Head of caudate nucleus (tissue), 42 donors: ENCODE measurements at regions not wholly inside any gene's neighbourhood (a gene's known extent, or its start where the extent isn't known, plus 50 kb on each side); places are given as distances from the start of the nearest gene placed in this dataset.
"Not testable (repeated sequence)": the region's sequence is repeated elsewhere in the genome, so short reads cannot be mapped to it uniquely, and the experiment has no call there.

ENCODE experiments used
- DNase-seq, 42 donors: peaks; one replicate each; pipeline versions ENCODE4 v3.0.0 to v3.0.0-alpha.2; 2020 to 2021; ENCODE audit warnings: mixed read lengths in 7 of 42
- intact Hi-C: fragments of 100-400 bp; cut with DNase I; formaldehyde crosslinking; loops from one replicate; pipeline ENCODE4 v1.15.0; 2022

DNA sequence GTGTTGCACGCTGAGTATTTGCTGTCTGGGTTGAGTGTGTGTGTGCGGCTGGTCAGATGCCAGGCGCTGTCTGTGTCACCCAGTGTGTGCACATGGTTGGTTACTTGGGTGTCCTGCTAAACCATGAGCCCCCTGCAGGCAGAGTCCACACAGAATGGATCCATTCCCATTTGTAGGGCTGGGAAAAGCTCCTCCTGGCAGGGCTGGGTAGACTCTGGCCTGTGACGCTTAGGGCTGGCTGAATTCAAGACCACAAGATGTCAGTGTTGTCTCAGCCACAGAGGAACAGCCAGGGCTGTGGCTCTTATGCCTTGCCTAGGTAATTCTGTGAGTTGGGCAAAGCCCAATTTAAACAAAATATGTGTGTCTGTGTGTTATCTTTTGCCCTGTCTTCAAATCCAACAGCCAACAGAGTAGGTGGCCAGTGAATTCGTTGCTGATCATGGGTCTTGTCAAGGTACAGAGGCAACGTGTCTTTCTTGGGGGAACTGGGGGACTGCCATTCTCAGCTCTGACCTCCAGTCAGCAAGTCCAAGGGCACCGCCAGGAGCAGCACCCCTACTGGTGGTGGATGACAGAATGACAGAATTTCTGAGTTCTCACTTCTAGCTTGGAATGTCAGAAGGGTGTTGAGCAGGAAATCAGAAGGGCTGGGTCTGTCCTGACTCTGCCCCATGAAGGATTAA lies 285.1 kb downstream of the CCSER2 start:
- intact Hi-C loops, result no loop called here
- DNase-seq, result peak in 29 of 42 donors; percentile 5 to 70 (median 39)

DNA sequence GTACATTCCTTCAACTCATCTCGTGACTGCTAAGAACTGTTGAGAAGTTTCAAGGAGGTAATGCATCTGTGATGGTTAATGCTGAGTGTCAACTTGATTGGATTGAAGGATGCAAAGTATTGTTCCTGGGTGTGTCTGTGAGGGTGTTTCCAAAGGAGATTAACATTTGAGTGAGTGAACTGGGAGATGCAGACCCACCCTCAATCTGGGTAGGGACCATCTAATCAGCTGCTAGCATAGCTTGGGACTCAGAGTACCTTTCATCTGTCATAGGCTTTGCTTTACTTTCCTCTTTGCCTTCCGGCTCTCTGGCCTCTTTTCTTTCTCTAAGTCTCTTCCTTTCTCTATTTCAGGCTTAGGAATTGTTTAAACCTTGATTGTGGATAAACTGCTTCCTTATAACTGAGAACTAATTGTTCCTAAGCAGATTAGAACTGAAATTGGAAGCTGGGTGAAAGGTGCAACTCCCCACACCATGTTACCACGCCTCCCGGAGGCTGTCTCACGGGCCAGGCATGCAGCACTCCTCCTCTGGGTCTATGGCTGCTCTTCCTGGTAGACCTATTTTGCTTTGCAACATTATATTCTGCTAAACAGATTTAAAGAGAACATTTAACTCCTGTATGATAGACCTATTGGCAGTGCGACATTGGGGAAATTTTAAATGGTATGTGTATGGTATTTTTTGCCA lies 298.2 kb downstream of the CCSER2 start:
- intact Hi-C loops, result no loop called here
- DNase-seq, result no peak

DNA sequence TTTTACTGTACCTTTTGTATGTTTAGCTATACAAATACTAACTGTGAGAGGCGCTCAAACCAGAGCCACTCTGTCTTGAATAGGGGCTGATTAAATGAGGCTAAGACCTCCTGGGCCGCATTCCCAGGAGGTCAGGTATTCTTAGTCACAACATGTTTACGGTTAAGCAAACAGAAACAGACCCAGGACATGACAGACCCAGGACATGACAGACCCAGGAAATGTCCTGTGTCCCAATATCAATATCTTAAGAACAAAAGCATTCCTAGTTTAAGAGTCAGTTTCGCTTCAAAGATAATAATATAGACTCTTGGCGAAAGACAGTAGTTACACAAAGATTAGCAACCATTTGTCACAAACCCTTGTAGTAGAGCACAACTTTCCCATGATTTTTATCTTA lies 304.5 kb downstream of the CCSER2 start:
- intact Hi-C loops, result no loop called here
- DNase-seq, result no peak

DNA sequence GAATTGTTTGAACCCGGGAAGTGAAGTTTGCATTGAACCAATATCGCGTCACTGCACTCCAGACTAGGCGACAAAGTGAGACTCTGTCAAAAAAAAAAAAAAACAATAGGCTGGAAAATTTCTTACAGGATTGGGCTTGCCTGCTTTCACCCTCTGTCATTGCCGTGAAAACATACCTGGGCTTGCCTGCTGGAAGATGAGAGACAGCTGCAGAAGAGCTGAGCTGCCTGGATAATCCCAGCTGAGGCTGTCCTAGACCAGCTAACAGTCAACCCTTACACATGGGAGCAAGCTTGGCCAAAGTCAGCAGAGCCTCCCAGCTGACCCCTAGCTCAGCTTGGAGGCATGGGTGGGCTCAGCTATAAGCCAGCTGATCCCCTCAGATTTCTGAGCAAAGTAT lies 306.2 kb downstream of the CCSER2 start:
- intact Hi-C loops, result no loop called here
- DNase-seq, result no peak

DNA sequence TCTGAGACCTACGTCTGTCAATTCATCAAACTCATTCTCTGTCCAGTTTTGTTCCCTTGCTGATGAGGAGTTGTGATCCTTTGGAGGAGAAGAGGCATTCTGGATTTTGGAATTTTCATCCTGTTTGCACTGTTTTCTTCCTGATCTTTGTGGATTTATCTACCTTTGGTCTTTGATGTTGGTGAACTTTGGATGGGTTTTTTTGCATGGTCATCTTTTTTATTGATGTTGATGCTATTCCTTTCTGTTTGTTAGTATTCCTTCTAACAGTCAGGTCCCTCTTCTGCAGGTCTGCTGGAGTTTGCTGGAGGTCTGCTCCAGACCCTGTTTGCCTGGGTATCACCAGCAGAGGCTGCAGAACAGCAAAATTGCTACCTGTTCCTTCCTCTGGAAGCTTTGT lies 322.2 kb downstream of the CCSER2 start:
- DNase-seq, intact Hi-C loops: not testable (repeated sequence)

DNA sequence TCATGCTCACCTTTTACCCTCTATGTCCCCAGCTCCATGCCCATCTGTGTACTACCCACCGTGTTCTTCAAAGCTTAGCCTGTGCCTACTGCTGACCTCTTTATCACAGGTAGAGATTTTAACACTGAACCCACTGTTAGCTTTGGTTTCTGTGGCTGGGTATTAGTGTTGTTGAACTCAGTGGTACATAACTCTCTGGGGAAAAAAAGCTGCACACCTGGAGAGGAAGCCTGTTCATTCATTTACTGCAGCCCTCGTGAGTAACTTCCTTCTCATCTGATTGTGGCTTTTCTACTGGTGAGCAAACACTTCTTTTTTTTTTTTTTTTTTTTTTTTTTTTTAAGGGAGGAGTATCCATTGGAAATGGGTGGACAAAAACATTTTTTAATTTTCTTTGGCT lies 326.3 kb downstream of the CCSER2 start:
- intact Hi-C loops, result no loop called here
- DNase-seq, result no peak

DNA sequence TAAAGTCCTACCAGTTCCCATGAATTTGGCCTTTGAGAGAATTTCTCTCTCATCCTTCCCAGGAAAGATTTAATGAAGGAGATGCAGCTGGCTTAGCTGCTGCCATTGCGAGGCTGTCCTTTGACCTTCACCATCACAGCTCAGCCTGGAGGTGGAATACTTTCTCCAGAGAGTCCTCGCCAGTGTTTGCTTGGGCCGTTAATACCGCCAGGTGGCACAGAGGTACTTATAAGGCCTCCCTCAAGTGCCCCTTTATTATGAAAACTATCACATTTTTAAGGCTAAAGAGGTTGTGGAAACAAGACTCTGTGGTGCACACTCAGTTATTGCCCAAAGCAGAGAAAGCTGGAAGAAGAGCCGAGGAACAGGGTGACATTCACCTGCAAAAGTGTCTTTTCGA lies 330.6 kb downstream of the CCSER2 start:
- intact Hi-C loops, result no loop called here
- DNase-seq, result no peak

DNA sequence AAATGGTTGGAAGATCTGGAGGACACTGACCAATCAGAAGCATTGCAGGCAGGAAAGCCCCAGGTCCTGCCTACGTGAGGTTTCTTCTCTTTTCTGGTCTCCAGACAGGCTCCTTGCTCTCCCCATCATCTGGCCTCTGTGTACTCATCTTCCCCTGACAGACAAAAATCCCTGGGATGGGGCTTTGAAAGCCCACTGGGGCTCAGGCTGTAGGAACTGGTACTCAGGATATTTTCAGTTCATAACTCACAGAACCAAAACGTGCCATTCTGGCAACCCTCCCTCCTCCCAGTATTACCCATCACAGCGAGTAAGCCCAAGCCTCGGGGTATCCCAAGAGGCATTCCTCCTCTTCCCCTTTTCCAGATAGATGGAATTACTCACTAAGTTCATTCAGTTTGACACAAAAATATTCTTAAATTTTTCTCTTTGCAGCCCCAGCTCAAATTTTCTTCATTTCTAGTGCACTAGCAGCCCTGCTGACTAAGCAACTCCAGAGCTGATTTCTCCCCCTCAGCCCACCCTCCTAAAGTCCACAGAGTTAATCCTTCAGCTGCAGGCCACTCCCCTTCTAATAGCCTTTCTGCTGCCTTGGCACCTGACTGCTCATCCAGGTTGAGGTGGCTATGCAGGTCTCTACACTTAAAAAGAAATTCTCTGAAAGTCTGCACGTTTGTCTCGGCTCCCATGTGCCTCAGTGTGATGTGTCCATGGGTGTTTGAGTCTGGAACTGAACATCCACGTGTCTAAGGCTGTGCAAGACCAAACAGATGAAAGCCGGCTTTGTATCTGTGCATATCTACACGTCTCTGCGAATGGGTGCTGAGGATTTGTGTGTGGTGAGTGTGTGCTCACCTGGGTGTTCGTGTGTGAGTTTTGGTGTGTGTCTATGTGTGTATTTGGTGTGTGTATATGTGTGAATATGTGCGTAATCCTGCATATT lies 331.4 kb downstream of the CCSER2 start:
- no peak for DNase-seq
- intact Hi-C loops, result no loop called here

DNA sequence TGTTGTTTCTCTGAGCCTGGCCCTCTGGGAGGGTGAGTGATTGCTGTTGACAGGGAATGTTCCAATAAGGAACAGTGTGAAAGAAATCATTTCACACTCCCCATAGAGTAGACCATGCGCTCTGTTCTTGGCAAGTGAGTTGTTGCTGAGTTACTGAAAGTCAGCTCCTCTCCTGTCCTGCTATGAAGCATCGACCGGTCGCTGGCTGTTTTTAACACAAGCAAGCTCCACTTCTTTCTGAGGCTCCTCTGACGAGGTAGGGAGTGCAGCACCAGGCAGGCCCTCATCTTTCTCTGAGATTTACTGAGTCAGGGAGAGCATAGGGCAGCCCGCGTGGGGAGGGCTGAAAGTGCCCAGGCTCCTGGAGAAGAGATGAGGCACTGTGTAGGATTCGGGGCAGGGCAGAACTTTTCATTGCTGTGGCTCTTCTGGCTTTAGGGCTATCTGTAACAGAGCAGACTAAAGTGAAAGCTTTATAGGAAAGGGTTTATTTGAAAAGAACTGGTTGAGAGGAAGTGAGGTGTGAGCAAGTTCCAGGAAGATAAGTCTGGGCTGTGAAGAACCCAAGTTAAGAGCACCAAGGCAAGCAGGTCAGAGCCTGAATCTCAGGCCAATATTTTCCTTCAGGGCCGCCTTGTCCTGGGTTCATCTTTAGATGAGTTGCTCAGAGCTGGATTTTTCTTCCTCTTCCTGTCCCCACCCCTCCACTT lies 332.2 kb downstream of the CCSER2 start:
- intact Hi-C loops, result no loop called here
- DNase-seq, result no peak

DNA sequence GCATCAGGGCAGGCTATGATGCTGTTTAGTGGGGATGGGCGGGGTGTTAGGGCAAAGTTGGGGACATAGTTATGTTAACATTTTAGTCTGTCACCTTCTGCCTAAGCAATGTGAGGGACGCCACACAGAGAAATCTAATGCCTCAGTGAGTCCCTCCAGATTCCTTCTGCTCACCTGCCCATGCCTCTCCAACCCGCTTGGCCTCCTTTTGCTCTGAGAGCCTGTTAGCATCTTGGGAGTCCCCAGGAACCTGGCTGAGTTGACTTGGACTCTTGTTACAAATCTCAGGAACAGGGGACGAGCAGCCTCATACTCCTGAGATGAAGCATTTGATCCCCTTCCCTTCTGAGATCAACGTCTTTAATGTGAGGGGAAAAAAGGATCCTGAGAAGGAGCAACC lies 336.8 kb downstream of the CCSER2 start:
- DNase-seq, result no peak
- intact Hi-C loops, result no loop called here

DNA sequence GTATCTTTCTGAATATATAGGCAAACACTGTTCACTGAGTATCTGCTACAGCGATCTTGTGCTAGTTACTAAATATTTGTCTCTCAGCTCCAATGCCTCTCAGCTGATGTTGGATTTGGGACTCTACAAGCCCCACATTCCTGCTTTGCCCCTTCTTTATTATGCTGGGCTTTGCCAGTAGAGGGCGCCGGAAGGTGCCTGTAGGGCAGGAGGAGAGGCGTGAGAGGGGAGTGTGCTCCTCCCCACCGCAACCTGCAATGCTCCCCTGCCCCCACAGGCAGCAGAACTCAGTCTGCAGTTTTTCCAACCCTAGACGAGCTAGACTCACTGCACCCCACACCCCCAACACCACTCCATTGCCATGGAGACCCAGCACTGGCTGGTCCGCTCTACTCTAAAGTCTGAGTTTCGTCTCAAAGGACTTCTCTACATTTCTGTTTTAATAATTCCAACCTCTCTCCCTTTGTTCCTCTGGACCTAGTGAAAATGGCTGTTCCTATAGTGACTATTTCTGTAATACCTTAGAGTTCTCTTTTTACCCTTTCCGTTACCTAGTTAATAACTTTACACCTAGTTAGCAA lies 337.6 kb downstream of the CCSER2 start:
- intact Hi-C loops, result no loop called here
- peak in 1 of 42 donors; percentile 2 for DNase-seq

DNA sequence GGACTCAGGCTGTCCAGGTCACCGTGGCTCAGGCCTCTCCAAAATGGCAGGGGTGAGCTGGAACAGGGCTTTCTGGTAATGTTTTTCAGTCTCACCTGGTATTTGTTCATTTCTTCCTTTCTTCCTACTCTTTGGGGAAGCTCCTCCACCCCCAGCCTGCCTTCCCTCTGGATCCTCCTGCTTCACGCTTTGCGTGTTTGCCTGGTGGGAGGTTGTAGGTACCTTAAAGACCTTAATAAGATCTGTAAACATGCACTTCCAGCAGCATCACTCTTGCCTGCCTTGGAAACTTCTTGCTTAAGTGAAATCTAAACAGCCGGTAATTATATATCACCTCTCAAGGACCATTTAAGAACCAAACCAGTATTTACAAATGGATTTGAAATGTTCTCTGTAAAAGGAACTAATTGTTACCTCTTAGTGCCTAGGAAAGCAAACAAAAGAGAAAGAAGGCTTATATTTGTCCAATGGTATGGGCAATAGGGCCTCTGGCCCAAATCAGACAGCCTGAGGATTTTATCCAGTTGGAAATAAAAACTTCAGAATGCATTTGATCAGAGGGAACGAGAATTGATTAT lies 339.9 kb downstream of the CCSER2 start:
- no peak for DNase-seq
- intact Hi-C loops, result no loop called here

DNA sequence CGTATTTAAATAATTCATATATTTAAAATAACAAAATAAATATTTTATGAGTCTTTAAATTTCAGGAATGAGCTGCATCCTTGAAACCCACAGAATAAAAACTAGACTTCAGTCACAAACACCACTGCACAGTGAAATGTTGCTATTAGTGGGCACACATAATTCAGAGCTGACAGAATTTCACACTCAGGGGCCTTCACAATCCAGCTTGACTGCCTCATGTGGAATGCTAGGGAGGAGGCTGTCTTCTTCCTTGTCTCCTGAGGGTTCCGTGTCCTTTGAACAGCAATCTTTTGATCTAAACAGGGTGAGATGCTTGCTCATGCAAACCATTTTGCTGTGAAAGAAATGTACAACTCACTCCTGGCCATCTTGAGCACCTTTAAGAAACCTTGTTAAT lies 346.7 kb downstream of the CCSER2 start:
- intact Hi-C loops, result no loop called here
- DNase-seq, result no peak

DNA sequence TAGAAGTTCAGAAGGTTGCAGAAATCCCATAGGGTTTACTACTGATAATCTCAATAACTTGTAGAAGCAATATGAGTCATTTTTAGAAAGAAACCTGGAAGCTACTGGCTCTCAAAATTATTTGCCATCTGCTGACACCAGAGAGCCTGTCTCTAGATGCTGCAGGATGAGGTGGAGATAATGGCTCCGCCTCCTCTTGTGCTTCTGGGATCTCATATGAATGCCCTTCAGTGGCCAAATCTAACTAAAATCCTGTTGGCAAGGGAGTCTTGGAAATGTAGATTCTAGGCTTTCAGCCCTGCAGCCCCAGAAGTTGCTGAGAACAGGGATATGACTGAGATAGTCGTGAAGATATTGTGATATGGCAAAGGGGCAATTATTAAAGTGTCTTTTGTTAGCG lies 348.1 kb downstream of the CCSER2 start:
- DNase-seq, result no peak
- intact Hi-C loops, result no loop called here

DNA sequence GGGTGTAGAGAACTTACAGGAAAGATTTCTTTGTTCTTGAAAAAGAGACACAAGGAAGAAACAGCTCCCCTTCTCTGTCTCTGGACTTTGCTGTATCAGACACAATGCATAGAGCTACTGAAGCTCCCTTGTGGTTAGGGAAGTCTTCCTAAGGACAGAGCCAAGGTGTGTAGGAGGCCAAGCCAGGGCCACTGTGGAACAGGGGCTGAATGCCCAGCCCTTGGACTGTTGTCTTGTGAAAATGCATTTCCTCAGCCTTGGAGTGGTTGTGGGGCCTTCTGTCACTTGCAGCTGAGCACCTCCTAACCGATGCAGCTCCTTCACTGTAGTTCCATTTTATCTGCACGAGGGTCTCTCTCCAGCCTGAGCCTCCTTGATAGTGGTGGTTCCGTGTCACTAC lies 353.4 kb downstream of the CCSER2 start:
- intact Hi-C loops, result no loop called here

DNA sequence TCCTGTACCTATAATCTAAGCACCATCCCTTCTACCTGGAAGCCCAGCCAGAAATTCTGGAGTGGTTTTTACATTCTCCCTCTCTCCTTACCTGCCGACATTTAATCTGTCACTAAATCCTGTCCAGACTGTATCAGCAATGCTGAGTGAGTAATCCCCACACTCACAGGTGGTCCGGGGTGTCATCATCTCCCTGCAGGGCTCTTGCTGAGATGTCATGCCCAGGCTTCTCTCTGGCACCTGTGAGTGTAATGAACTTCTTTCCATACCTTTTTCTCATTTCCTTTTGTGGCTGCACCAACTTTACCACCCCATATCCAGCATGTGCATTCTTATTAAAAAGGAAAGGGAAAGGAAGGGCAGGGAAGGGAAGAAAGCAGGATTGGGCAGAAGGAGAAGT lies 355.2 kb downstream of the CCSER2 start:
- no peak for DNase-seq
- intact Hi-C loops, result no loop called here

More for the DNA sequence above, 353.4 kb downstream of the CCSER2 start:
- no peak for DNase-seq

DNA sequence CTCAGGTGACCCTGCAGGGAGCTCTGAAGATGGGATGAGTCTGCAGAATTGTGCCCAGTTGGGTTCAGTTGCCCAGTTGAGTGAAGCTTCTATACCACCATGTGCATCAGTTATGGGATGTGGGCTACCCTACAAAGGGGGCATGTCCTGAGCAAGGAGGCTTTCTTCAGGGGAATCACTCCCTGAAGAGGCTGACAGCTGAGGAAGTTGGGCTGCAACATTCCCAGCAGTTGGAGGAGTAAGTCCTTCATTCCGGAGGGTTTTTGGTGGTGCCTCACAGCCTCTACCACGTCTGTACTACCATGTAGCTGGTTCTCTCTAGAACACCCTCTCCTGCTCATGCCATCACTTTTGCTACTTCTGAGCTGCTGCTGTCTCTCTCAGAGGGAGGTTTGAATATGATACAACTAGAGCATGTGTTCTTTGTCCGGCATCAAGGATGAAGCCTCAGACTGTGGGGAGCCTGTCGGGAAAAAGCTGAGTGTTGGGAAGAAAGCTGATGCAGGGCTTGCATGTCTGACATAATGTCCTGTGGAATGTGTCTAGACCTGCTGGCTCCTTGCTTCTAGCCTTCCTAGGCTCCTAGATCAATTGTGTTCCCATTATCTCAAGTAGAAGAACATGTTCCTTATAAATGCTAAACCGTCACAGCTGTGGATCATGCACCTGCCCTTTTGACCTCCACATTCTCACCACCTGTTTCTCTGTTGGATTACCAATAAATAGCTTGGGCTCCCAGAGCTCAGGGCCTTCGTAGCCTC lies 355.8 kb downstream of the CCSER2 start:
- DNase-seq, result peak in 1 of 42 donors; percentile 12
- intact Hi-C loops, result no loop called here
